GM19372 (cell line): ENCODE measurements at regions not wholly inside any gene's neighbourhood (a gene's known extent, or its start where the extent isn't known, plus 50 kb on each side); places are given as distances from the start of the nearest gene placed in this dataset.

Experiments
- ATAC-seq: cut with Tn5 transposase; IDR thresholded peaks from one replicate; pipeline ENCODE4 v1.9.1; 2021; ENCODE audit warnings: mild to moderate bottlenecking, low read depth, moderate library complexity; ENCODE audit not compliant: unreplicated experiment

DNA sequence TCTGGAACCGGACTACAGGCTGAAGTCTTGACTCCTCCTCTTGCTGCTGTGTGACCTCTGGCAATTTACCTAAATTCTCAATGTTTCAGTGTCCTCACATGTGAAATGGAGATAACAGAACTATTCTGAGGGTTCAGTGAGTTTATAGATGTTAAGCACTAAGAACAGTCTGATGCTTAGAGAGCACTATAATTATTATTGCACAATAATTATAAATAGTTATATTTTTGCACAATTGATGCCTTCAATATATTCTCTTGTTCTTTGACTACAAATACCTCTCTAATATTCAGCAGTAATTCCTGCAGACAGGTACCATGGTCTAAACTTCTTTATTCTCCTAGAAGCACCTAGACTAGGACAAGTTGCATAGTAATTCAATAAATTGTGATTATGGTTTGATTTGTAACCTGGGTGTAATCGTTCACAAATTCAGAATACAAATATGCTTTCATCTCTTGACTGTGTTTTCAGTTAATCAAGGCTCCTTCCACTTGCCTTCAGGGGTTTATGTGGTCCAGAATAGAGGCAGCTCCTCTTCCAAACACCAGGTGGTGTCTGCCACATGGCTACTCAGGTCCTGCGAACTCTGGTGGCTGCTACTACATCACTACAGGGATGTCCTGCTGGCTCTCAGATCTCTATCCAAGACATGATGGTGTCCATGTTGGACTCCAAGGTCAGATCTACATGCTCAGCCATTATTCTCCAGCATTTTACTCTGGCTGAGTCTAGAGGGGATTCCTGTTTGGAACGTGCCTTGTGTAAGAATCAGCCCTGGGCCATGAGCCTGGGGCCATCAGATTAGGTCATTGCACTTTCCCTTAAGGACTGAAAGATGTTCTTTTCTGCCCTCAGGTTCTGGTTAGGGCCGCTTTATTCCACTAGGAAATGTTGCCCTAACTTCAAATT is 103.4 kb downstream of the QRFPR start:
- peak; percentile 60 for ATAC-seq

DNA sequence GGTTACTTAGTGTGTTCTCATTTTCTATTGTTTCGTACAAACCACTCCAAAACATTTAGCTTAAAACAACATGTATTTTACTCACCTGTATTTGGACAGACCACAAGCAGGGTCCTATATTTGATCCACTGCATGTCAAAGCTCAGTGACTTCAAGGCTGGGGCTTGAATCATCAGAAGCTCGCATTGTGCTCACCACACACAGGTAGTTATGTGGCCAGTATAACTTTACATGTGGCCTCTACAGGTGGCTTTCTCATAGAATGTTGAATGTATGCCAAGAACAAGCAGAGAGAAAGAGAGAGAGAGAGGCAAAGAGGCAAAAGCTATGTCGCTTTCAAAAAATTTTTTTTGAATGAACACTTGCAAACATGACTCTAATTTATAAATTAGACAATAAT is 107.6 kb downstream of the QRFPR start:
- ATAC-seq, result no peak

DNA sequence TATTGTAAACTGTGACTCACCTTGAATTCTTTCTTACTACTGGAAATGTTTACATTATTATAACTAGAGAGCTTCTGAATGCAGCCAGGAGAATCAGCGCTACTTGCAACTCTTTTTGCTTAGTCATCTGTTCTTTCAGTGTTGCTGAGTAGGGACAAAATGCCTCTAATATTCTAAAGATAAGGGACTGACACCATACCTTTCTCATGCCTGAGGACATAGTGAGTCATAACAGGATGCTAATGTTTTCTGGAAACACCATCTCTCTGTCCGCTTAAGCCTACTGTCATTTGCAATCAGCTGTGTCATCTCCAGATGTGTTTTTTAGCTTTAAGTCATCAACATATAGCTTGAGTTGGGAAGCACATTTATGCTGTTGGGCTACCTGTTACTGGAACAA is 108.3 kb downstream of the QRFPR start:
- ATAC-seq, result peak; percentile 55

DNA sequence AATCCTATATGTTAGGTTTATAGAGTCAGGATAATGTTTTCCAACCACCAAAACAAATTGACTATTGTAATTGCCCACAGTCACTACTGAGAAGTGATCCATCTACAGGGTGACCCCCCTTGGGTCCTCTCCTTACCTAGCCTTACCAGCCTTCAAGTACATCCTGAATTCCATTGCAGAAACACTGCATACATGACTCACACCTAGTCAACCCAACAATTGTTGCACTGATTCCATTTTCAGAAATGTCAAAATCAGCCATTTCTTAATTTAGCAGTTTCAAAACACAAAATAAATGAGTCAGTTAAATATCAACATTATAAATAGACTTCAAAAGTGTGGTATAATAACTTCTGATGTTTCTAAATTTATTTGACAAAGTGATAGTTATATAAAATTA is 106.3 kb upstream of the TNIP3 start:
- ATAC-seq, result no peak

DNA sequence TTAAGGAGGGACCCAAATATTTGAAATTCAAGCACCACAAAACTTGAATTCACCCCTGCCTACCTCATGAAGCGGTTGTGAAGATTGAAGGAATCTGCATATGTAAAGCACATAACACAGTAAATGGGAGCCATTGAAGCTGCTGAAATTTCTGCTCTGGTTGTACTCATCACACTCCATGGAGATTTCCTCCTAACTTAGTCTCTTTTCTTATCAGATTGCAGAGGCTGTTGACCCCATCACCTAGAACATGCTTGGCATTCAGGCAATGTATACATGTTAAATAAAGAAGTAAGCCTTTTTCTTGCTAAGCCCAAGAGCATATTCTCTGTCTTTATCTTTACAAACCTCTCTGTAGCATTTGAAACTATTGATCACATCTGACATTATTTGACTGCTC is 104.9 kb upstream of the TNIP3 start:
- no peak for ATAC-seq

DNA sequence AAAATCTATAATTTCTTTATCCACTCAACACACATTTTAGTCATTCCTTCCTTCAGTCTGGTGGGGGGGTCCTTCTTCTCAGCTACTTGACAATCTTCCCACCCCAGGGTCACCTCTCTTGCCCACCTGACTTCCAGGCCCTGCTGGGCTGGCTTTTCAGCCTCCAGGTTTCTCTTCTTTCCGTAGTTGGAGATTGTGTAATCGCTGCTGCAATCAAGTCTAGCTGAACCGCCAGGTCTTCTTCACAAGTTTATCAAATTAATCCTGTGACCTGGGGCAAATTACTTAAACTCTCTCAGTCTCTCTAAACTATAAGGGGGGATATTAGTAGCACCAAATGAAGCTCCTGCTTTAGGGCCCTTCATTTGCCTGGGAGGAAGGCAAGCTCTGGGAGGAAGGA is 102.9 kb upstream of the TNIP3 start:
- ATAC-seq, result no peak

DNA sequence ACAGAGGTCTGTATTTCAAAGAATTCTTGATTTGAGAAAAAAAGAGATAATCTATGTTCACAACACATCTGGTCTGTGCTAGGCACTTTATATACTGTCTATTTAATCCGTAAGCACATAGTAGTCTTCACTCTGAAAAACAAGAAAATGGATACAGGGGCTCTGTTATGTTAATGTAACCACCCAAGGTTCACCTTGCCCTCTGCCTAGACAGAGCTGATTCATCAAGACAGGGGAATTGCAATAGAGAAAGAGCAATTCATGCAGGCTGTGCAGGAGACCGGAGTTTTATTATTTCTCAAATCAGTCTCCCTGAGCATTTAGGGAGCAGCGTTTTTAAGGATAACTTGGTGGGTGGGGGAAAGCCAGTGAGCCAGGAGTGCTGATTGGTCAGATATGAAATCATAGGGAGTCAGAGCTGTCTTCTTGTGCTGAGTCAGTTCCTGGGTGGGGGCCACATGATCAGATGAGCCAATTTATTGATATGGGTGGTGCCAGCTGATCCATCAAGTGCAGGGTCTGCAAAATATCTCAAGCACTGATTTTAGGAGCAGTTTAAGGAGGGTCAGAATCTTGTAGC is 92.9 kb upstream of the TNIP3 start:
- ATAC-seq, result no peak

DNA sequence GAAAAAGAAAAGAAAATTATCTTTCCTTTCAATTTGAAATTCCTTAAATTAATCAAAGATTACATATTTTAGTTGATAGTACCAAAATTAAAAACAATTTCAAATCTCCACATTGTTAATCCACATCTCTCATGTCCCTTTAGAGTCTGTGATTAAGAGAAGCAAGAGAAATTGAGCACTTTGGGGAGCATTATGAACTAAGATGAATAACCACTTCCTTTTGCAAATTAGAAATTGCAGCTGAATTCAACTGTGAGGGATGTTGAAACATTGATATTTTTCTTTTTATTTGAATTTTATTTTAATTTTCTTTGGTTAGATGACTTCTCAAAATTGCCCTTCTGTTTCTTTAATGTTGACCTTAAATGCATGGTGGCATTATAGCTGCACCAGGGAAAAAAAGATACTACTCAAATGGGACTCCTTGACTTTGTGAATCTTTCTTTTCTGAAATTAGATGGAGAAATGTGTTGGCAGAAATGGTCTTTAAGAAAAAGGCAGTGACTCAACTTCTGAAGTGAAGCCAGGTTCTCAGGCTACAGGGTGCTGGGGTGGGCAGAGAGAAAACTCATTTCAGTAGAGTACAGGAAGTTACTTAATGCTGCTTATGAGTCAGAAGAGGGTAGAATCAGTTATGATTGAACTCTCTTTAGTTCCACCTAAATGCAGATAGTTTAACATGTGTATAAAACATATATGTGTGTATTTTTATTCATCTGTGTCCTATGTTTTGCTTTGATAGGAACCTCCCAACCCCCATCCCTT is 92.0 kb upstream of the TNIP3 start:
- ATAC-seq, result peak; percentile 95

DNA sequence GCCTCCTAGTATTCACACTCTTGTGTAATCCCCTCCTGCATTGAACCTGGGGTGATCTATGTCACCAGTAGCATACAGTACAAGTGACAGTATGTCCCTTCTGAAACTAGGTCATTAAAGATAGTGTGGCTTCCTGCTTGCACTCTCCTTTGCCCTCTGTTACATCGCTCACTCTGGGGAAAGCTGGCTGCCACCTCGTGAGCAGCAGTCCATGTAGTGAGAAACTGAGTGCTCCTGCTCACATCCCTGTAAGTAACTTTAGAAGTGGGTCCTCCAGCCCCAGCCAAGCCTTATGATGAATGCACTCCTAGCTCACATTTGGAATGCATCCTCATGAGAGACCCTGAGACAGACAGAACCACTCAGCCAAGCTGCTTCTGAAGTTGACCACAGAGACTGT is 89.8 kb upstream of the TNIP3 start:
- ATAC-seq, result no peak

DNA sequence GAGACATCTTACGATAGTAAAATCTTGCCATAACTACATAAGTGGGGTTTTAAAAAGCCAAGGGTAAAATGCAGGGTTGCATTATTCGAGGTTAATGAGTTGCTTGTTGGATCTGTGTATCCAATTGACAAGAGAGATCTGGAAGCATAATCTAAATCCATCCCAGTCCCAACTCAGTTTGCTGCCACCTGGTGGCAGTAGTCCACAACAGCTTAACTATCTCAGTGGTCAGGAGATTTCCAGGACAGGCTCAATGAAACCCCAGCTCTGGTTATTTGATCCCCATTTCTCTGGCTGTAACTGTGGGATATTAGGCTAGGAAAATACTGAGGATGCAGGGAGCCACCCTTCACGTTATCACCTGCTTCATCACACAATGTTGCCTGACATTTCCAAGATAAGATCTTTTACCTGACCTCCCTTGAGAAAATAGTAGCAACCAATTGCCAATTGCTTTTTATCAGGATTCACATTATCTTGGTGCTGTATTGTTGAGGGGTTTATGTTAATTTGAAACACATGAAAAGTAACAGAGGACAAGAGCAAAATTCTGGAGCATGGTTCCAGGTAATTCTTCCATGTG is 88.2 kb upstream of the TNIP3 start:
- ATAC-seq, result peak; percentile 37

DNA sequence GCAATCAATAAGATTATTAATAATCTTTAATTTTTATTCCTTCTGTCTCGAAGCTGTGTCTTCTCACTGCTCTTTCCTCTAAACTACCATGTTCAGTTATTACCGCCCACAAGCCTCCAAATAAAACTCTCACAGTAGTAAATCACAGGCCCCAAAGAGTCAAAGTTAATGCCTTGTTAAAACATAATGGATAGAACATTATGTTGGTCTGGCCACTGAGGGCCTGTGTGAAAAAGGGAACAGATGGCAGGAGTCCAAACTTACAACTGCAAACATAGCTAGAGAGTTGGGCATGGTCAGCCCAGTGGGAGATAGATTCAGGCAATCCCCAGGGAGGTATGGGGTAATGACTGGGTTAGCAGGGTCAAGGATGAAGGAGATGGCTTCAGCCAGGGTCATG is 84.6 kb upstream of the TNIP3 start:
- no peak for ATAC-seq

DNA sequence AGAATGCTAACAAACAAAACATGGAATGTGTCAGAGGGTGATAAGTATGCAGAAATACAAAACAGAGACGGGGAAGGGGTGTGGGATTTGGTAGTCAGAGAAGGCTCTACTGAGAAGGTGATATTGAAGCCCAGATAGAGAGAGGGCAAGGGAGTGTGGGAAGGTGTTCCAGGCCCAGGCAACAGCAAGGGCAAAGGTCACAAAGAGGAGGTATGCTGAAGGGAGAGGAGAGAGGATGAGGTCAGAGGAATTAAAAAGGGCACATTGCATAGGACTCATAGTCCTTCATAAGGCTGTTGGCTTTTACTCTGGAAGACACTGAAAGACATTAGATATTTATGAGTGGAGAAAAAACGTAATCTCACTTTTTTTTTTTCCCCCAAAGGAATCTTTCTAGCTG is 82.6 kb upstream of the TNIP3 start:
- ATAC-seq, result no peak

DNA sequence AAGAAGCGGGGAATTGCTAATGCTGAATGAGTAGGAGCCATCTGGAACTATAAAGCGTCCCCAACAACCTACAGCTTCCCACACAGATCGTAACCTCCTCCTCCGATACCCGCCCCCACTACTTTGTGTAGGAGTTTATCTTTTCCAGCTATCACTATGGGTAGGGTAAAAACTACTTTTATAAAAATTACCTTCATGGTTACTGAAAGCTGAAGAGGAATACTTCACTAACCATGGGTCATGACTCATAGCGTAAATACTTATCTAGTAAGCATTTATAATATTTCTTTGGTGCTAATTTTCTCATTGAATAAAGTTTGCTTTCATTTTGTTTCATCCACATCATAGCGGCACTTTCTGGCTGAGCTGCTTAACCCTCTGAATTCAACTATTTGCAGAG is 79.4 kb upstream of the TNIP3 start:
- no peak for ATAC-seq

DNA sequence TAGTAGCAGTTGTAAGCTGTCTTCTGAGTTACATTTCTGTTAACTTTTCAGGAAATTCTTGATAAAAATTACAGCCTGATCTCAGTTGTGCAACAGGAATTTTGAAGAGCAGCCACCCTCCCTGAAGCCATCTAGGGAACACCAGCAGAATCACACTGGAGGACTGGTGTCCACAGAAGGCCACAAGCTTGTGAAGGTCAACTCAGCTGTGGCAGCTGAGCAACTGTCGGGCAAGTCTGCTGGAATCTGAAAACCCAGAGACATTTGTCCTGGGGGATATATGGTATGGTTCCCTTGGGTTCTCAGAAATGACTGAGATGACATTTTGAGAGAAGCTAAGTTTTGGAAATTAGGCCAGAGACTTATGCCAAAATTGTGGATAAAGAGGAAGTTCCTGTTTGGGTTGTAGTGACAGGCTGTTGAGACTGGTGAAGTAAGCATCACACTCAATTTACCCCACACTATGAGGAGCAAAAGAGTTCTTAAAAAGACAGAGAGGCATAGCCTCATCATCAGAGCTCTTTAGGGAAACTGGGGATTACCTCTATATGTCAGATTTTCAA is 78.1 kb upstream of the TNIP3 start:
- no peak for ATAC-seq

DNA sequence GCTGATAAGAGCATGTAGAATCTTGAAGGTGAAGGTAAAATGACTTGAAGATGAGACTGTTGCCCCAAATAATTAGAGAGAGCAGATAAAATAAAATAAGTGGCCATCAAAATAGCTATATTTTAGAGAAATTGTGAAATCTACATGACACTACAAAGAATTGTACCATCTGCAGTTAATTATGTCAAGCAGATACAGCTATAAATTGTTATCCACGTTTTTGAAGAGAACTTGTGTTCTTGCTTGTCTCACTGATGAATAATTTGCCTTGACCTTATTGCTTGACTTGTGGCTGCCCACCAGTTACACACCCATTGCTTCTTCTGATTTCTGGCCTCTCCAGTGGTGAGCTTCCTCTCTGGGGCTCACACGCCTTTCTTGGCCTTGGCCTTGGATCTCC is 75.8 kb upstream of the TNIP3 start:
- ATAC-seq, result no peak

DNA sequence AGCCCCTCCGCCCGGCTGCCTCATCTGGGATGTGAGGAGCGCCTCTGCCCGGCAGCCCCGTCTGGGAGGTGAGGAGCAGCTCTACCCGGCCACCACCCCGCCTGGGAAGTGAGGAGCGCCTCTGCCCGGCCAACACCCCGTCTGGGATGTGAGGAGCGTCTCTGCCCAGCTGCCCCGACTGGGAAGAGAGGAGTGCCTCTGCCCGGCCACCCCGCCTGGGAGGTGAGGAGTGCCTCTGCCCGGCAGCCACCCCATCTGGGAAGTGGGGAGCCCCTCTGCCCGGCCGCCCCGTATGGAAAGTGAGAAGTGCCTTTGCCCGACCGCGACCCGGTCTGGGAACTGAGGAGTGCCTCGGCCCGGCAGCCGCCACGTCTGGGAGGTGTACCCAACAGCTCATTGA is 74.3 kb upstream of the TNIP3 start:
- ATAC-seq, result no peak

DNA sequence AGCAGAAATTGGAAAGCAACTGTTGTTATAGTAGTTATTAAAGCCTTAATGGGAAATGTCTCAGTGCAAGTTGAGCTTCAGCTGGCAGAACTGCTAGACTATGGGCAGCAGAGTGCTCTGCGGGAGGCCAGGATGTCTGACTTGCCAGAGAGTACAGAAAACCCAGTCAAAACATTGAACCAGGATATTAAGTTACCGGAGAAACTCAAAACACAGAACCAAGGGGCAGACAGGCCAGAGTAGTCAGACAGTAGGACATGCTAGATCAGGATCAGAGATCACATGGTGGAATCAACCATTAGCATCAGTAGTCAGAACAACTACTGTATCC is 72.9 kb upstream of the TNIP3 start:
- ATAC-seq, result no peak

DNA sequence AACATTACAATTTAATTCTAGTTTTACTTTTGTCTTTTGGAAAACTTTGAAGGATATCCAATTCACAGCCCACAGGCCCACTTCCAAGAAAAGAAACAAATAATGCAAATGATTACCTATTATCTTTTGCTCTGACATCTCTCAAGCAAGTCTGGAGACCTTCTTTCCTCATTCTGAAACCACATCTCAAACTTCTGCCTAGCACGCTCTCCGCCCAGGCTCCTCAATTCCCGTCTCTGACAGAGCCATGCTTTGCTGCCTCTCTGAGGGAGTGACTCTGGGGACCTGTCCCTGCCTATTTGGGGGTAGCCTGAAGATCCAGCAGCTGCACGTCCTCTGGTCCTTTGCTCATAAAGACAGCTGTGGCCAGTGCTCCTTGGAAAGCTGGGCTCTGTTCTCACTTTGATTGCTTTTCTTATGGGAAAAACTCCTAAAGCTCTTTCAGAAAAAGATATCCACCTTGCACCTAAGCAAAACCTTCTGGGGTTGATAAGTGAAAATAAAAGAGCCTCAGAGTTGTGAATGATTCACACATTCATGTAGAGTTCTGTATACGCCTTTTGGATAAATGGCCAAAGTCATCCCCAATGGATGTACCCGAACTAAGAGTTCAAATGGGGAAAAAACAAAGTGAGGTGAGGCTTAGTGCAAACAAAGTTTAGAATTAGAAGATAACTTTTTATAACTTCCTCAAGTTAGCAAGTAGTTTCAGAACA is 72.4 kb upstream of the TNIP3 start:
- no peak for ATAC-seq

DNA sequence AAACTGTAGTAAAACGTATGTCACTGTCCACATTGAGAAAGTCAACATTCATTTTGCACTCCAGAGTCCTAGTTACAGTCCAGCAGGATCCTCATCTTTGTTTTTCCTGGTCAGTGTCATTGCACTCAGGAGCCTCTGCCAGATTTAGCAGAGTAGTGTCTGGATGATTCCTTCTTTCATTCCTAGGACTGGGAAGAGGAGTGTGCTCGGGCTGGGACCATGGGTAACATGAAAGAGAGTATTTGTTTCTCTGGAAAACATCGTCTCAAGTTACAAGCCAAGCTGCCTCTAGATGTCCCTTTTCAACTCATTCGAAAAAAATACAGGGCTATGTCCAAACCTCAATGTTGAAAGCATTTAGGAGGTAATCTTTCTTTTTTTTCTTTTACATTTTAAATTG is 69.9 kb upstream of the TNIP3 start:
- no peak for ATAC-seq

DNA sequence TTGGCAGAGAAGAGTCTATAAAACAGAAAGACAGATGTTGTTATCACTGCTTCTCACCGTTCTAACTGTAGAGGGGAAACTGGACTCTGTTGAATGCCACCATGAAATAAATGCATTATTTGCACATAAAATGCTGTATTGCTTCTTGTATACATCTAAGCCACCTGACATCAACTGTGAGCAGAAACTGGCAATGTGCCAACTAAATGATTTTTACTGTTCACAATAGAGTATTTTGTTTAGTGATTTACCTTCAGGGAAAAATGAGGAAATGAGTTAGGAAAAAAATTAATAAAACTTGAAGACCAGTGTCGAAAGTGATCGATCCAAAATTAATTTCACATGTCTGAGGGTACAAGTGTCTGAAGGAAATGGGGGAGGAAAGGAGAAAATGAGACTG is 65.9 kb upstream of the TNIP3 start:
- no peak for ATAC-seq
